ENCODE measurements at regions not wholly inside any gene's neighbourhood (a gene's known extent, or its start where the extent isn't known, plus 50 kb on each side); places are given as distances from the start of the nearest gene placed in this dataset.

DNA sequence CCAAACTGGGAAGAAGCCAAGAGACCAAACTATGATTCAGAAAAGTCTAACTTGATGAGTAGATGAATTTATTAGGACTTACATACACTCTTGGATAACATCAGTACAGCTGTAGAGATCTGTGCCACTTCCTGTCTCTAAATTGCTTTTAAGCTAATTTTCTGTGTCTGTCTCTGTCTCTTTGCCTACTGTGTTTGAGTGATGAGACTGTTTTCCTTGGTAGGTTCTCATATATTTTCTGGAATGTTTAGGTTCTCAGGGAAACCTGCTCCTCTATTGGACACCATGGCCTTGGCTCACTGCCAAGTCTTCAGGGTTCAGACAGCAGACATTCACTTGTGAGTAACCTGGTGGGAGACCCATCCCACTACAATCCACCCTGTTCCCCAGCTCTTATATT is 103.5 kb upstream of the KIF2B start:
- TF ChIP-seq EZH2 (IDR thresholded peaks at IDR 0.05; ENCODE audit: low read depth) = no peak
- TF ChIP-seq CTCF (conservative IDR thresholded peaks at IDR 0.05) = no peak
- Histone ChIP-seq H3K27ac (no peak overlapping the region), H3K36me3 (ENCODE audit: low read depth) (no peaks in the 10 kb centered on the region), H3F3A (ENCODE audit: insufficient read depth, low read depth) (no peaks in the 10 kb centered on the region), H3K9me3 (ENCODE audit: insufficient read depth, low read depth) (no peaks in the 10 kb centered on the region), H3K27me3 (ENCODE audit: insufficient read depth, low read depth) (no peaks in the 10 kb centered on the region; the same call in 1 of the 2 replicates), H2AFZ (no peak overlapping the region), H3K4me2 (no peak overlapping the region), H4K20me1 (ENCODE audit: insufficient read depth) (no peaks in the 10 kb centered on the region), H3K4me1 (replicated peaks; ENCODE audit: insufficient read depth) (no peaks in the 10 kb centered on the region), H3K79me2 (ENCODE audit: low read depth) (no peaks in the 10 kb centered on the region), H3K4me3 (no peak overlapping the region), H3K9me2 (ENCODE audit: insufficient read depth) (no peaks in the 10 kb centered on the region)
- no TSS peak for BruUV-seq (replicated peaks)
- ChIA-PET CTCF (no interaction called here), POLR2A (ENCODE audit: unreplicated experiment) (no interaction called here)
- DNase-seq = no peak
- intact Hi-C loops (cut with micrococcal nuclease; ENCODE audit: unreplicated experiment) = no loop called here

- no TSS peak for BruUV-seq (replicated peaks)
- H3K27ac ChIP-seq = no peak overlapping the region
- no peak for DNase-seq
- CTCF ChIA-PET = no interaction called here
- H3K4me1 ChIP-seq (replicated peaks; ENCODE audit: insufficient read depth) = no peaks in the 10 kb centered on the region
- H3K4me3 ChIP-seq = no peak overlapping the region
- no peaks in the 10 kb centered on the region for H3K27me3 ChIP-seq (ENCODE audit: insufficient read depth, low read depth)
- no peak overlapping the region for H3K4me2 ChIP-seq
- no peaks in the 10 kb centered on the region for H3K79me2 ChIP-seq (ENCODE audit: low read depth)
- no peak for TF ChIP-seq EZH2 (IDR thresholded peaks at IDR 0.05; ENCODE audit: low read depth)
- no peak for TF ChIP-seq CTCF (conservative IDR thresholded peaks at IDR 0.05)
- no peaks in the 10 kb centered on the region for H4K20me1 ChIP-seq (ENCODE audit: insufficient read depth)
- POLR2A ChIA-PET (ENCODE audit: unreplicated experiment) = no interaction called here
- H3K9me3 ChIP-seq (ENCODE audit: insufficient read depth, low read depth) = no peaks in the 10 kb centered on the region
- no peaks in the 10 kb centered on the region for H3K36me3 ChIP-seq (ENCODE audit: low read depth)
- H3F3A ChIP-seq (ENCODE audit: insufficient read depth, low read depth) = no peaks in the 10 kb centered on the region
- H3K9me2 ChIP-seq (ENCODE audit: insufficient read depth) = no peaks in the 10 kb centered on the region
- intact Hi-C loops (cut with micrococcal nuclease; ENCODE audit: unreplicated experiment) = no loop called here
- no peak overlapping the region for H2AFZ ChIP-seq
Observed at GRCh38 chr17:53707566-53707965, 115.2 kb upstream of the KIF2B start.

DNA sequence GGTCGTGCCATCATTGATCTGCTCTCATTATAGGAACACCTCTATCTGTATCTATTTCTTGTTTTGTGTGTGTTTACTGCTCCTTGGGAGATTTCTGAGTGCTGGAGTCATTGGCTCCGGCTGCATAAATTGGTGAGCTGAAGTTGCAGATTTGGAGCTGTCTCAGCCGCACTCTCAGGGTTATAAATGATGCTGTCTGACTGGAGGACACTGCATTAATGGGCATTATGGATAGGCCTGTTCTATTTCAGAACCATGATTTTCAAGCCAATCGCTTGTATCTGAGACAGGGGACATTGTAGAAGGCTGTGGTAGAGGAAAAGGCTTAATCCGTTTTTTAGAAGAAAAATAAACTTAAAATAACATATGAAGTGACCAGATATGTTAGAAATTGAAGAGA is 126.4 kb upstream of the KIF2B start:
- ChIA-PET POLR2A (ENCODE audit: unreplicated experiment) (no interaction called here), CTCF (no interaction called here)
- no TSS peak for BruUV-seq (replicated peaks)
- H3K4me1 ChIP-seq (replicated peaks; ENCODE audit: insufficient read depth) = no peaks in the 10 kb centered on the region
- DNase-seq = no peak
- no peaks in the 10 kb centered on the region for H3K9me3 ChIP-seq (ENCODE audit: insufficient read depth, low read depth)
- H3K27me3 ChIP-seq (ENCODE audit: insufficient read depth, low read depth) = peaks cover 17% of the 10 kb centered on the region; the same call in 1 of the 2 replicates
- intact Hi-C loops (cut with micrococcal nuclease; ENCODE audit: unreplicated experiment) = no loop called here
- H4K20me1 ChIP-seq (ENCODE audit: insufficient read depth) = no peaks in the 10 kb centered on the region
- no peak overlapping the region for H3K27ac ChIP-seq
- H3K4me2 ChIP-seq = no peak overlapping the region
- no peak overlapping the region for H3K4me3 ChIP-seq
- H3K79me2 ChIP-seq (ENCODE audit: low read depth) = no peaks in the 10 kb centered on the region
- TF ChIP-seq CTCF (conservative IDR thresholded peaks at IDR 0.05) = no peak
- TF ChIP-seq EZH2 (IDR thresholded peaks at IDR 0.05; ENCODE audit: low read depth) = no peak
- H3F3A ChIP-seq (ENCODE audit: insufficient read depth, low read depth) = no peaks in the 10 kb centered on the region
- H3K36me3 ChIP-seq (ENCODE audit: low read depth) = no peaks in the 10 kb centered on the region
- no peak overlapping the region for H2AFZ ChIP-seq
- no peaks in the 10 kb centered on the region for H3K9me2 ChIP-seq (ENCODE audit: insufficient read depth)
